GM18907 (cell line): ENCODE measurements at regions not wholly inside any gene's neighbourhood (a gene's known extent, or its start where the extent isn't known, plus 50 kb on each side); places are given as distances from the start of the nearest gene placed in this dataset.
"Not testable (repeated sequence)": the region's sequence is repeated elsewhere in the genome, so short reads cannot be mapped to it uniquely, and the experiment has no call there.

Experiments
- ATAC-seq: cut with Tn5 transposase; IDR thresholded peaks from one replicate; pipeline ENCODE4 v1.9.1; 2021; ENCODE audit warnings: mild to moderate bottlenecking, moderate library complexity; ENCODE audit not compliant: unreplicated experiment

- no peak for ATAC-seq
These were observed 119.9 kb upstream of the SPIN4 start for GRCh38 chrX:63471004-63471403.

- ATAC-seq, result no peak
These were observed 119.4 kb upstream of the SPIN4 start for GRCh38 chrX:63470506-63470905.

DNA sequence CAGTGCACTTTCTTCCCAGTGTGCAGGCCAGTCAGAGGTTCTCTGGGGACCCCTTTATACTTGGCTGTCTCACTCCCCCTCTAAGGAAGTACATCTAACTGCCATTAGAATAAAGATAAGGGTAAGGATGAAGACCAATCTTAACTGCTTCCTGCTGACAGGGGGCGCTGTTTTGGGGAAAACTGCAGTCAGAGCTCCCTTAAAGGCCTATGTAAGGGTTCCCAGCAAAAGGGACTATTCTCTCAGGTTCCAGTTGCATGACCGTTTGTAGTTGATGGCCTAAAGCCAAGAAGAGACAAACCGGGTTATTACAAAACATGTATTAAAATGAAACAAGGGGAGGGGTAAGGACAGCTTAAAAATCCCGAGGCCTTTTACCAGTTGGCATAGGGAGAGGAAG lies 115.6 kb upstream of the SPIN4 start:
- ATAC-seq, result no peak

GRCh38 chrX:63458981-63459380 lies 107.8 kb upstream of the SPIN4 start:
- no peak for ATAC-seq

- no peak for ATAC-seq
These were observed 102.4 kb upstream of the SPIN4 start for GRCh38 chrX:63453571-63453970.

- no peak for ATAC-seq
These were observed 90.6 kb upstream of the SPIN4 start for GRCh38 chrX:63441717-63442116.

GRCh38 chrX:63439580-63439979 lies 88.4 kb upstream of the SPIN4 start:
- ATAC-seq, result no peak

DNA sequence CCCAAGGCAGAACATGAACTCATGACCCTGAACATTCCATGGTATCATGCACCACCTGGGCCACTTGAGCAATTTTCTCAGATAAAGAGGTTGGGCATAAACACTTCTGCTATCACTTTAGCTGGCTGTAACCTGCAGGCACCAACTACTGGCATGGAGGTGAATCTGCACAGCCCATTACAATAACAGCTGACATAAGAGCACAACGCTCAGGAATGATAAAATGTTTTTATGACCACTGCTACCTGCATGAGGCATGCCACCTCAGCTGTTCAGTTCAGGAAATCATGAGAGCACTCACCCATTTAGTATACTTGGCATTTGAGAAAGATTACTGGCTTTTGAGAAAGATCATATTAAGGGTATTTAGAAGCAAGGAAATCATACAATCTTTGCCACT lies 85.7 kb upstream of the SPIN4 start:
- ATAC-seq, result no peak

- no peak for ATAC-seq
These were observed 83.5 kb upstream of the SPIN4 start for GRCh38 chrX:63434665-63435064.

- ATAC-seq, result no peak
These were observed 83.1 kb upstream of the SPIN4 start for GRCh38 chrX:63434206-63434605.

DNA sequence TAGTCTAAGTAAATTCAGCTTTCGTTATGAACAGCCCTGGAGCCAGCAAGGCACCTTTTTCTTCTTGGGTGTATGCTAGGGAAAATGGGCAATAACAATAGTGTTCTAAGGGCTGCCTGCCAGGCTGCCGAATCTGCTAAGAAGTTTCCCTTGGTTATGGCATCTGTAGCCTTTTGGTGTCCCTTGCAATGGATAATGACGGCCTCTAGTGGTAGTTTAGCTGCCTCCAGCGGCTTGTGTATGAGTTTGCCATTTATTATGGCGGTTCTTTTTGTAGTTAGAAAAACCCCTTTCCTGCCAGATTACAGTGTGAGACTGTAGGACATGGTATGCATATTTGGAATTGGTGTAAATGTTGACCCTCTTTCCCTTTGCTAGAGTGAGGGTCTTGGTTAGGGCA lies 78.9 kb upstream of the SPIN4 start:
- ATAC-seq, result no peak

DNA sequence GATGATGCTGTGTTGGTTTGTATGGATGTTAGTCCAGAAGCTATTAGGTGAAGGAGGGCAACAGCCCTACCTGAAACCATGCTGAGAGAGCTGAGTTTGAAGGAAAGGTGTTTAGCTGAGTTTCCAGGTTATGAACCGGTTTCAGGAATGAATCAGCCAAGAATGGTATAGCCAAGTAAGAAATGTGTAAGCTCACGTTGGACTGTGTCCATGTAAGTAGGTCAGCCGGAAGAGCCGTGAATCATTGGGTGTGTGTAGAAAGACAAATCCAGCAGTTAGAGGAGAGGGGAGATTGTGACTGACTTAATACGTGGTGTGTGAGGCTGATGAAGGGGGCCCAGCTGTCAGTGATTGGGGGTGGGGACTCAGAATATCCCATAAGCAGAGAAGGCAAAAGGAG lies 77.2 kb upstream of the SPIN4 start:
- no peak for ATAC-seq

- no peak for ATAC-seq
These were observed 75.4 kb upstream of the SPIN4 start for GRCh38 chrX:63426519-63426918.

DNA sequence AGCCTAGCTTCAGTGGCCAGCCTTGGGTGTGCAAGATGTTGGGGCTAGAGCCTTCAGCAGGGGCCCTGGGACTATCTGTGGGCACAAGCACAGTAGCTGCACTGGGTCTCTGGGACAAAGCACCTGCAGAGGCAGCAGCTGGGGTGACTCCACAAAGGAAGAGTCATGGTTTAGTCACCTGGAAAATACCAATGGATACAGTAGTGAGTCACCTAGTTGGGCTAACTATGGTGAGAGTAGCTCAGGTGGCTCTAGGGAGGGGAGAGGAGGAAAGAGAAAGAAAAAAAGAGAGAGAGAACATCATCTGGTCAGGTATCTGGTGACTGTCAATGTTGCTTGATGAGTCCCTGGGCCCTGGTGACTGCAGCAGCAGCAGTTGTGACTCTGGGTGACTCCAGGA lies 72.9 kb upstream of the SPIN4 start:
- ATAC-seq, result no peak

DNA sequence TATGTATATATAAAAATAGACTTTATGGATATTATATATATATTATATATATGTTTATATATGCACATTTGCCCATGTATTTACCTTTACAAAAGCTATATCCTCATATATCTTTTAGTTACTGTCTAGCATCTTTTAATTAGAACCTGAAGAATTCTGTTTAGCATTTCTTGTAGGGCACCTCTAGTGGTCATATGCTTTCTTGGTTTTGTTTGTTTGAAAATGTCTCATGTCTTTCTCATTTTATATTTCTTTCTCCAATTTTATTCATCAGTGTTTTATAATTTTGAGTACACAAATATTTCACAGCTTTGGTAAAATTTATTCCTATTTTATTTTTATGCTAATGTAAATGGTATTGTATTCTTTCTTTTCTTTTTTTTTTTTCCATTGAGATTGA lies 70.3 kb upstream of the SPIN4 start:
- ATAC-seq, result no peak

GRCh38 chrX:63418211-63418610 lies 67.1 kb upstream of the SPIN4 start:
- no peak for ATAC-seq

DNA sequence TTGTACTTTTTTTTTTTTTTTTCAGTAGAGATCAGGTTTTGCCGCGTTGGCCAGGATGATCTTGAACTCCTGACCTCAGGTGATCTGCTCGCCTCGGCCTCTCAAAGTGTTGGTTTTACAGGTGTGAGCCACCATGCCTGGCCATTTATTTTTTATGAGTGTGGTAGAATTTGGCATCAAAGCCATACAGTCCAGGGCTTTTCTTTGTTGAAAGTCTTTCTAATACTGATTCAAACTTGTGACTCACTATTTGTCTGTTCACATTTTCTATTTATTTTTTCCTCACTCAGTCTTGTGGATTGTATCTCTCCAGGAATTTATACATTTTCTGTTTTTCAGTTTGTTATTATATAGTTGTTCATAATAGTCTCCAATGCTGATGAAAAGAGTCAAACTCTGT lies 66.5 kb upstream of the SPIN4 start:
- no peak for ATAC-seq

DNA sequence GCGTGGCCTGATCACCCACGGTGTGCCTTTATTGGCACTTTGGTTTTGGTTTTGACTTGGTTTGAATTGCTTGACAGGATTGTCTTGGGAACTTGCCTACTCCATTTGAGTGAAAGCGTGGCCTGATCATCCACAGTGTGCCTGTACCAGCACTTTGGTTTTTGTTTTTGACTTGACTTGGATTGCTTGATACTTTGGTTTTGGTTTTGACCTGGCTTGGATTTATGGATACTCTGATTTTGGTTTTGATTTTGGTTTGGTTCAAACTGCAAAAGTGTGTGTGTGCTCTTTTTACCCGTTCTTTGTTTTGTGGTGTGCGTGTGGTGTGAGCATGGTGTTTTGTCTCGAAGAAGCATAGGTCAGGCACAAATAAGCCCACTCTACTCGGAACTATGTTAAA lies 58.8 kb upstream of the SPIN4 start:
- not testable (repeated sequence) for ATAC-seq

DNA sequence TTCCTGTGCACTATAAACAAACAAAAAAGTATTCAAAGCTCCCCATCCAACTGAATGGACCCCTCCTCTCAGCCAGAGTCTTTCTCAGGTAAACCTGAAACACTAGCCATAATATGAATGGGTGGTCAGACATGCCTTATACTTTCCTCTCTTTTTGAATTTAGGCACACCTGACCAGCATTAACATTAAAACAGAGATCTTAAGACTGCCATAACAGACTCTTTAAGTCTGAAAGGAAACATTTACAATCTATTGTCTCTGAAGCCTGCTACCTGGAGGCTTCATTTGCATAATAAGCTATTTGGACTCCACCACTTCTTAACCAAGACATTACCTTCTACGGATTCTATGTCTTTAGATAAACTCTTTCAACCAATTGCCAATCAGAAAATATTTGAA lies 56.9 kb upstream of the SPIN4 start:
- no peak for ATAC-seq

DNA sequence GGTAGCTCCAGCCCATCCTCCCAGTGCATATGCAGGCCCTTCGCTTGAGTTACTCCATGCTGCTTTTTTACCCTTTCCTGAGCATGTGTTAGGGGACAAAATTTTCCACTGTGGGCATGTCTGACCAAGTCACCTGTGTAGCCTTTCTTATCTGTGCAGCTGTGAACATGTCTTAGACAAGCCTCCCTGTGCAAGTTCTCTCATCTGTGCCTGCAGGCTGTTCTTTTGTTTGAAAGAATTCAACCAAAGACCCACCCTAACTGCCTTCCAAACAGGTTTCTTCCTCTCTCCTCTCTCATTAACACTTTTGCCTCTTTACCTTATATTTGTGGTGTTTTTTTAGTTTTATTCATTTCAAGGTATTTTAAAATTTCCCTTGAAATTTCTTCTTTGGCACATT lies 53.2 kb upstream of the SPIN4 start:
- ATAC-seq, result no peak

GRCh38 chrX:63402106-63402505 lies 51.0 kb upstream of the SPIN4 start:
- ATAC-seq, result no peak
